ENCODE measurements at regions not wholly inside any gene's neighbourhood (a gene's known extent, or its start where the extent isn't known, plus 50 kb on each side); places are given as distances from the start of the nearest gene placed in this dataset.

DNA sequence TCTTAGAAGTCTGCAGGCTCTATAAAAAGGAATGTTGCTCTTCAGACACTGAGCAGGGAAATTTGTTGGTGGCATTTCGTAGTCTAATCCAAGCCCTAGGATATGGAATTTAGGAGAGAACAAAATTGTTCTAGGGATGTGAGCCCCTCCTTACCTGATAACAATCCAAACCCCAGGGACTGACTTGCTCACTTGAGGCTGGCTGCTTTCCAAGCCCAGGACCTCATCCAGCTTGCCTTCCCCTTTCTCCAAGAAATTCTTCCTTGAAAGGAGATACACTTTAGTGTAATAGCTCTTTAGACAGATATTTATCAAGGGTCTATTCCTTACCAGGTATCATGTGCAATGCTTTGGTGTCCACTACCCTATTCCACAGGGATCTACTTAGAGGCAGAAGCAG is 279.8 kb downstream of the C1D start:
- BruUV-seq (replicated peaks) = no TSS peak
- Mint-ChIP-seq H3K27me3 (ENCODE audit: insufficient read depth, unreplicated experiment) (peaks cover 11% of the 10 kb centered on the region), H3K27ac (ENCODE audit: unreplicated experiment) (no peak overlapping the region), H3K4me3 (ENCODE audit: unreplicated experiment) (no peak overlapping the region), H3K9me3 (ENCODE audit: unreplicated experiment) (no peaks in the 10 kb centered on the region), H3K4me1 (ENCODE audit: low read depth, unreplicated experiment) (no peaks in the 10 kb centered on the region), H3K36me3 (ENCODE audit: insufficient read depth, unreplicated experiment) (no peaks in the 10 kb centered on the region)
- no peaks in the 10 kb centered on the region for H3K9me3 ChIP-seq
- ChIA-PET CTCF (no interaction called here), POLR2A (no interaction called here)
- H3K4me1 ChIP-seq = no peaks in the 10 kb centered on the region
- H3K4me3 ChIP-seq (ENCODE audit: low read depth, low read length) = no peak overlapping the region
- intact Hi-C loops (cut with micrococcal nuclease; ENCODE audit: unreplicated experiment) = no loop called here
- TF ChIP-seq, protein P1, sequence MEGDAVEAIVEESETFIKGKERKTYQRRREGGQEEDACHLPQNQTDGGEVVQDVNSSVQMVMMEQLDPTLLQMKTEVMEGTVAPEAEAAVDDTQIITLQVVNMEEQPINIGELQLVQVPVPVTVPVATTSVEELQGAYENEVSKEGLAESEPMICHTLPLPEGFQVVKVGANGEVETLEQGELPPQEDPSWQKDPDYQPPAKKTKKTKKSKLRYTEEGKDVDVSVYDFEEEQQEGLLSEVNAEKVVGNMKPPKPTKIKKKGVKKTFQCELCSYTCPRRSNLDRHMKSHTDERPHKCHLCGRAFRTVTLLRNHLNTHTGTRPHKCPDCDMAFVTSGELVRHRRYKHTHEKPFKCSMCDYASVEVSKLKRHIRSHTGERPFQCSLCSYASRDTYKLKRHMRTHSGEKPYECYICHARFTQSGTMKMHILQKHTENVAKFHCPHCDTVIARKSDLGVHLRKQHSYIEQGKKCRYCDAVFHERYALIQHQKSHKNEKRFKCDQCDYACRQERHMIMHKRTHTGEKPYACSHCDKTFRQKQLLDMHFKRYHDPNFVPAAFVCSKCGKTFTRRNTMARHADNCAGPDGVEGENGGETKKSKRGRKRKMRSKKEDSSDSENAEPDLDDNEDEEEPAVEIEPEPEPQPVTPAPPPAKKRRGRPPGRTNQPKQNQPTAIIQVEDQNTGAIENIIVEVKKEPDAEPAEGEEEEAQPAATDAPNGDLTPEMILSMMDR (IDR thresholded peaks at IDR 0.05; ENCODE audit: insufficient read depth in 1 of 2, low read depth in 1 of 2, low read length in 1 of 2, severe bottlenecking in 1 of 2, unreplicated experiment in 1 of 2) = no peak
- H3K36me3 ChIP-seq (ENCODE audit: control insufficient read depth, insufficient read depth, low read length) = no peaks in the 10 kb centered on the region
- no peak for DNase-seq
- H3K27me3 ChIP-seq (replicated peaks; ENCODE audit: control insufficient read depth, insufficient read depth, low read length) = no peaks in the 10 kb centered on the region

DNA sequence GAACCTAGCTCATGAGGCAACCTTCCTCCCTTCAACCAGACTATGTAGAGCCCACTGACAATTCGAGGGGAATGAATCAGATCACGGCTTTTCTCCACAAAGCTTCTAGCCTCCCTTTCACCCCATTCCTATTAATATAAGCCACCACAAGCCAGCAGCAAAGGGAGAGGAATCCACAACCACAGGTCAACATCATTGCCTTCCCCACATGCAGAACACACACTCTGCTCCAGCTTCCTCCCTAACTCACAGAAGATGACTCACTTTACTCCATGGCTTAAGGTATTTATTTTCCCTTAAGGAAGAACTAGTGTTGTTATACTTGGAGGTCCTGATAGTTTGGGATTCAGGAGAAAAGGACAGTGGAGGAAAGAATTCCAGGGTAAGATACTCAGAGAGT is 272.2 kb downstream of the C1D start:
- CTCF ChIA-PET = no interaction called here
- Mint-ChIP-seq H3K4me3 (ENCODE audit: unreplicated experiment) (no peak overlapping the region), H3K4me1 (ENCODE audit: low read depth, unreplicated experiment) (no peaks in the 10 kb centered on the region), H3K27me3 (ENCODE audit: insufficient read depth, unreplicated experiment) (peaks cover 10% of the 10 kb centered on the region), H3K27ac (ENCODE audit: unreplicated experiment) (no peak overlapping the region), H3K36me3 (ENCODE audit: insufficient read depth, unreplicated experiment) (no peaks in the 10 kb centered on the region), H3K9me3 (ENCODE audit: unreplicated experiment) (no peaks in the 10 kb centered on the region)
- H3K9me3 ChIP-seq = no peaks in the 10 kb centered on the region
- POLR2A ChIA-PET = no interaction called here
- intact Hi-C loops (cut with micrococcal nuclease; ENCODE audit: unreplicated experiment) = no loop called here
- H3K4me1 ChIP-seq = no peaks in the 10 kb centered on the region
- no peak for DNase-seq
- H3K27me3 ChIP-seq (replicated peaks; ENCODE audit: control insufficient read depth, insufficient read depth, low read length) = no peaks in the 10 kb centered on the region
- TF ChIP-seq, protein P1 (IDR thresholded peaks at IDR 0.05; ENCODE audit: insufficient read depth in 1 of 2, low read depth in 1 of 2, low read length in 1 of 2, severe bottlenecking in 1 of 2, unreplicated experiment in 1 of 2) = no peak
- no peak overlapping the region for H3K4me3 ChIP-seq (ENCODE audit: low read depth, low read length)
- BruUV-seq (replicated peaks) = no TSS peak
- H3K36me3 ChIP-seq (ENCODE audit: control insufficient read depth, insufficient read depth, low read length) = no peaks in the 10 kb centered on the region

DNA sequence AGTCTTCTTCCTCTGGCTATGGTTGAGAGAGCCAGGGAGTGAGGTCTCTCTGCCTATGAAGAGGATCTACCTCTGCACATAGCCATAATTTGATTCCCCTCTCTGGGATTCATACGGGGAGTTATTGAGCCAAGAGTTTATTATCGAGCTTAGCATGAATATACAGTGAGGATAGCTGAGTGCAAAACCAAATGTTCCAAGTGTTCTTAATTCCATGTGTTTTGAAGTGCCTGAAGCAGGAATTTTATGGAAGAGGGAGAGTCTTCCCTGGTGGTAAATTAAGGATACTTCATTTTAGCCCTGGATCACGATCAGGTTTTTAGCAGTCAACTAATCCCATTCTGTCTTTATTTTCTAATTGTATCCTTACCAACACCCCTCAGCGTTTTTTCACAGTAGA is 270.6 kb downstream of the C1D start:
- intact Hi-C loops (cut with micrococcal nuclease; ENCODE audit: unreplicated experiment) = no loop called here
- no peaks in the 10 kb centered on the region for H3K27me3 ChIP-seq (replicated peaks; ENCODE audit: control insufficient read depth, insufficient read depth, low read length)
- no peaks in the 10 kb centered on the region for H3K4me1 Mint-ChIP-seq (ENCODE audit: low read depth, unreplicated experiment)

More for the DNA sequence above, 270.6 kb downstream of the C1D start:
- ChIA-PET POLR2A (no interaction called here), CTCF (no interaction called here)
- BruUV-seq (replicated peaks) = no TSS peak
- peaks cover 16% of the 10 kb centered on the region for H3K27me3 Mint-ChIP-seq (ENCODE audit: insufficient read depth, unreplicated experiment)
- H3K4me3 Mint-ChIP-seq (ENCODE audit: unreplicated experiment) = no peak overlapping the region
- Histone ChIP-seq H3K9me3 (no peaks in the 10 kb centered on the region), H3K4me1 (no peaks in the 10 kb centered on the region), H3K36me3 (ENCODE audit: control insufficient read depth, insufficient read depth, low read length) (no peaks in the 10 kb centered on the region), H3K4me3 (ENCODE audit: low read depth, low read length) (no peak overlapping the region)
- H3K36me3 Mint-ChIP-seq (ENCODE audit: insufficient read depth, unreplicated experiment) = no peaks in the 10 kb centered on the region
- DNase-seq = no peak
- H3K27ac Mint-ChIP-seq (ENCODE audit: unreplicated experiment) = no peak overlapping the region
- TF ChIP-seq, protein P1 (IDR thresholded peaks at IDR 0.05; ENCODE audit: insufficient read depth in 1 of 2, low read depth in 1 of 2, low read length in 1 of 2, severe bottlenecking in 1 of 2, unreplicated experiment in 1 of 2) = no peak
- no peaks in the 10 kb centered on the region for H3K9me3 Mint-ChIP-seq (ENCODE audit: unreplicated experiment)
